22Rv1 (cell line): ENCODE measurements at regions not wholly inside any gene's neighbourhood (a gene's known extent, or its start where the extent isn't known, plus 50 kb on each side); places are given as distances from the start of the nearest gene placed in this dataset.

ENCODE experiments used
- H3K27ac ChIP-seq: fragments of 450-650 bp; 2 replicates; pipeline ENCODE4 v1.5.1; 2017
- ZFX ChIP-seq: fragments of 450-650 bp; IDR thresholded peaks from 2 replicates; pipeline ENCODE4 v1.6.1; 2017; ENCODE audit warnings: antibody characterized with exemption, borderline replicate concordance
- TF ChIP-seq, protein P1 (sequence below): fragments of 450-650 bp; IDR thresholded peaks from 2 replicates; pipeline ENCODE4 v1.5.1; 2017; ENCODE audit warnings: mild to moderate bottlenecking

- TF ChIP-seq ZFX: no peak
- TF ChIP-seq, protein P1, sequence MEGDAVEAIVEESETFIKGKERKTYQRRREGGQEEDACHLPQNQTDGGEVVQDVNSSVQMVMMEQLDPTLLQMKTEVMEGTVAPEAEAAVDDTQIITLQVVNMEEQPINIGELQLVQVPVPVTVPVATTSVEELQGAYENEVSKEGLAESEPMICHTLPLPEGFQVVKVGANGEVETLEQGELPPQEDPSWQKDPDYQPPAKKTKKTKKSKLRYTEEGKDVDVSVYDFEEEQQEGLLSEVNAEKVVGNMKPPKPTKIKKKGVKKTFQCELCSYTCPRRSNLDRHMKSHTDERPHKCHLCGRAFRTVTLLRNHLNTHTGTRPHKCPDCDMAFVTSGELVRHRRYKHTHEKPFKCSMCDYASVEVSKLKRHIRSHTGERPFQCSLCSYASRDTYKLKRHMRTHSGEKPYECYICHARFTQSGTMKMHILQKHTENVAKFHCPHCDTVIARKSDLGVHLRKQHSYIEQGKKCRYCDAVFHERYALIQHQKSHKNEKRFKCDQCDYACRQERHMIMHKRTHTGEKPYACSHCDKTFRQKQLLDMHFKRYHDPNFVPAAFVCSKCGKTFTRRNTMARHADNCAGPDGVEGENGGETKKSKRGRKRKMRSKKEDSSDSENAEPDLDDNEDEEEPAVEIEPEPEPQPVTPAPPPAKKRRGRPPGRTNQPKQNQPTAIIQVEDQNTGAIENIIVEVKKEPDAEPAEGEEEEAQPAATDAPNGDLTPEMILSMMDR: no peak
- H3K27ac ChIP-seq: no peak overlapping the region
Measured at GRCh38 chr3:110656394-110657025, 415.1 kb upstream of the NECTIN3 start.

GRCh38 chr3:110664148-110664547 lies 407.5 kb upstream of the NECTIN3 start:
- no peak overlapping the region for H3K27ac ChIP-seq
- TF ChIP-seq ZFX: no peak
- TF ChIP-seq, protein P1: no peak

GRCh38 chr3:110666495-110666894 lies 405.1 kb upstream of the NECTIN3 start:
- TF ChIP-seq ZFX: no peak
- TF ChIP-seq, protein P1: no peak
- H3K27ac ChIP-seq: no peak overlapping the region

GRCh38 chr3:110667216-110667615 lies 404.4 kb upstream of the NECTIN3 start:
- no peak for TF ChIP-seq ZFX
- TF ChIP-seq, protein P1: no peak
- no peak overlapping the region for H3K27ac ChIP-seq

DNA sequence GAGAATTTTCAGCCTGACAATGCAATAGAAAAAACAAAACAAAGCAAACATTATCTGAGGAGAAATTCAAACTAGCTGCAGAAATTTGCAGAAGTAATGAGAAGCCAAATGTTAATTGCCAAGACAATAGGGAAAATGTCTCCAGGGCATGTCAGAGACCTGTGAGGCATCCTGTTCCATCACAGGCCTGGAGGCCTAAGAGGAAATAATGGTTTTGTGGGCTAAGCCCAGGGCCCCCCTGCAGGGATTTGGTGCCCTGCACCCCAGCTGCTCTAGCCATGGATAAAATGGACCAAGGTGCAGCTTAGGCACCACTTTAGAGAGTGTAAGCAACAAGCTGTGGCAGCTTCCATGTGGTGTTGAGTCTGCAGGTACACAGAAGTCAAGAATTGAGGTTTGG lies 401.2 kb upstream of the NECTIN3 start:
- no peak for TF ChIP-seq ZFX
- TF ChIP-seq, protein P1: no peak
- no peak overlapping the region for H3K27ac ChIP-seq

- TF ChIP-seq, protein P1: no peak
- no peak for TF ChIP-seq ZFX
- no peak overlapping the region for H3K27ac ChIP-seq
Measured at GRCh38 chr3:110677506-110677905, 394.1 kb upstream of the NECTIN3 start.

DNA sequence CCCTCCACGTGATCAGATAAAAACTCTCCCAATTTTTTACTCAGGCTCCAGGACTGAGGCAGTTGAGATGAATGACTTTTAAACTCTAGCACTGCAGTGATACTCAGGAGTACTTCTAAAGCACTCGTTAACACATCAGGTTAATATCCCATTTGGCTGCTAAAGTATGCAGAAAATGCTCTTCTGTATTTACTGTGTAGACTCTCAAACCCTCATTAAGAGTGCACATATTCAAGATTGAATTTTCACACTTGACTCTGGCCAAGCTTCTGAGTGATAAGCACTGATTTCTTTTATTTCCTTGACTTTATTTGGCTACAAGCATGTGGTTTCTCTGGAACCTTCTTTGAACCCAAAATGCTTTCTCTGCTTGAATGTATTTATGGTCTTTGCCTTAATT lies 392.3 kb upstream of the NECTIN3 start:
- H3K27ac ChIP-seq: no peak overlapping the region
- TF ChIP-seq, protein P1: no peak
- no peak for TF ChIP-seq ZFX
